GM13977 (cell line): ENCODE measurements at regions not wholly inside any gene's neighbourhood (a gene's known extent, or its start where the extent isn't known, plus 50 kb on each side); places are given as distances from the start of the nearest gene placed in this dataset.

Experiments
- DNase-seq: peaks from one replicate; pipeline ENCODE4 v3.0.0; 2012; ENCODE audit warnings: low spot score
- in situ Hi-C: fragments of 300-500 bp; cut with MboI; formaldehyde crosslinking; loops from one replicate; pipeline ENCODE4 v1.12.0; 2022; ENCODE audit warnings: low sequenced_read_pairs, low pct_unique_long_range_greater_than_20kb, mixed read lengths, inconsistent platforms; ENCODE audit not compliant: unreplicated experiment
- TF ChIP-seq, protein P1 (sequence below): IDR thresholded peaks from 2 replicates; pipeline ENCODE4 v1.5.1; 2012; ENCODE audit warnings: mild to moderate bottlenecking, control low read depth; ENCODE audit not compliant: insufficient read depth; ENCODE audit errors: extremely low read depth, missing control alignments

DNA sequence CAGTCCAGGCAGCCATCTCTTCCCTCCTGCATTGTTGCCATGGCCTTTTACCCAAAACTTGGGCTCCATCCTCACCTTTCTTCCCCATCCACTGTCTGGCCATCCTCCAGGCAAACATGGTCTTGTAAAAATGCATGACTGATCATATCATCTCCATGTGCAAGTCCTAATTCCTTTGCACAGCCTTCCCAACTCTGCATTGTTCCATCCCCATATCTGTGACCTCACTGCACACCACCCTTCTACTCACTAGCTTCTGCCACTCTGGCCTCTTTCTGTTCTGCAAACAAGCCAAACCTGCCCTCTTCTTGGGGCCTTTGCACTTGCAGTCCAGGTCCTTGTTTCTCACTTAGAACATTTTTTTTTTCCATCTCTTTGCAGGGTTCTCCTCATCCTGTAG lies 230.1 kb upstream of the GJB5 start:
- in situ Hi-C loops: no loop called here
- TF ChIP-seq, protein P1, sequence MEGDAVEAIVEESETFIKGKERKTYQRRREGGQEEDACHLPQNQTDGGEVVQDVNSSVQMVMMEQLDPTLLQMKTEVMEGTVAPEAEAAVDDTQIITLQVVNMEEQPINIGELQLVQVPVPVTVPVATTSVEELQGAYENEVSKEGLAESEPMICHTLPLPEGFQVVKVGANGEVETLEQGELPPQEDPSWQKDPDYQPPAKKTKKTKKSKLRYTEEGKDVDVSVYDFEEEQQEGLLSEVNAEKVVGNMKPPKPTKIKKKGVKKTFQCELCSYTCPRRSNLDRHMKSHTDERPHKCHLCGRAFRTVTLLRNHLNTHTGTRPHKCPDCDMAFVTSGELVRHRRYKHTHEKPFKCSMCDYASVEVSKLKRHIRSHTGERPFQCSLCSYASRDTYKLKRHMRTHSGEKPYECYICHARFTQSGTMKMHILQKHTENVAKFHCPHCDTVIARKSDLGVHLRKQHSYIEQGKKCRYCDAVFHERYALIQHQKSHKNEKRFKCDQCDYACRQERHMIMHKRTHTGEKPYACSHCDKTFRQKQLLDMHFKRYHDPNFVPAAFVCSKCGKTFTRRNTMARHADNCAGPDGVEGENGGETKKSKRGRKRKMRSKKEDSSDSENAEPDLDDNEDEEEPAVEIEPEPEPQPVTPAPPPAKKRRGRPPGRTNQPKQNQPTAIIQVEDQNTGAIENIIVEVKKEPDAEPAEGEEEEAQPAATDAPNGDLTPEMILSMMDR: no peak
- no peak for DNase-seq

DNA sequence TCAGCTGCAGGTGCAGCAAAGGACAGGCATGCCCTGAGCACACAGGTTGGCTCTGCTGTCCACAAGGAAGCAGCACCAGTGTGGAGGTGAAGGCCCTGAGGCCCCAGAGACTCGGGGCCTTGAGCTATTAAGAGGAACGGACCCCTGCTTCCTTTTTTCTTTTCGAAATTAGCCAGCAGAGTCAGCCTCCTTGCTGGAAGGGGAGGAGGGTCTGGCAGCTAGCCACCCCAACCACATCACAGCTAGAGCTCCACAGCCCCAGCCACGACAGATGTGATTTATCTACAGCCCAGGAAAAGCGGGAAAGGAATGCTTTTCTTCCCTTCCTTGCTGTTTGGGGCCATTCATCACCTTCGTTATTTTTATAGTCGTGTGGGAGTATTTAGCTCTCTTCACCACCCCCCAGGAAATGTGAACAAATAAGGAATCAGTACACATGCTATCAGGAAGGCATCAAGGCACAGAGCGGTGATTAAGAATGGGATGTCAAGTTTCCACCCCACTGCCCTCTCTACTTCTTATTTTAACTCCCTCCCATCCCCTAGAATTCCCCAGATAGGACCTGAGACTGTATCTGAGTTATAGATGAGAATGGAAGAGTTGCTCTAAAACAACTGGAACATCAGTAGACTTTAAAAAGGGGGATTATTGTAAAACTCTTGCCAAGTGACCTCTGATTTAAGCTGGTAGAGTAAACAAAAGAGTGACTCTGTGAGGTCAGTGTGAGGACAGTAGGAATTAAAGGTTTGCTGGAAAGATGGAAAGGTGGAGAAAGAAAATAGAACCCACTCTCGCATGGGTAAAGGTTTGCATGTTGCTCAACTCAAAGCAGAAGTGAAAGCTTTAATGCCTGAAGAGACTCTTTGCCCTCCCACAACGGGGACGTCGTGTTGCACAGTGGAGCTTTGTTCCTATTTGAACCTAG lies 224.7 kb upstream of the GJB5 start:
- in situ Hi-C loops: no loop called here

DNA sequence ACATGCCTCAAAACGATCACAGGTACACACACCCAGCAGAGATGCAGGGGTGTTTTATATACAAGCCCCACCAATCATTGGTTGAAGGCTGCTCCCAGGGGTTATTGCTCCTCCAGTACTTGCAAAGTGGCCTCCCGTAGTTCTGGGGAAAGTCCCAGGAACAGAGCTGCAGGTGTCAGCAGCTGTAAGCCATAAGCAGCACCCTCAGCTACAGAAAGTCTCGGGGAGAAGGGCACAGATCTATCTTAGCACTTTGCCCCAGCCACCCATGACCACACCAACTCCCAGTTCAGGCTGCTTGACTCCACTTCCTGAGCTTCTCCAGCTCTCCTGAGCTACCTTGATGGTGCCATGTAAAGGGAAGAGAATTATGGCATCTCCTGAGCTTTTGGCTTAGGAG lies 222.7 kb upstream of the GJB5 start:
- TF ChIP-seq, protein P1: no peak
- in situ Hi-C loops: no loop called here
- peak; percentile 42 for DNase-seq

More for the DNA sequence above, 224.7 kb upstream of the GJB5 start:
- TF ChIP-seq, protein P1: no peak
- peak; percentile 40 for DNase-seq

DNA sequence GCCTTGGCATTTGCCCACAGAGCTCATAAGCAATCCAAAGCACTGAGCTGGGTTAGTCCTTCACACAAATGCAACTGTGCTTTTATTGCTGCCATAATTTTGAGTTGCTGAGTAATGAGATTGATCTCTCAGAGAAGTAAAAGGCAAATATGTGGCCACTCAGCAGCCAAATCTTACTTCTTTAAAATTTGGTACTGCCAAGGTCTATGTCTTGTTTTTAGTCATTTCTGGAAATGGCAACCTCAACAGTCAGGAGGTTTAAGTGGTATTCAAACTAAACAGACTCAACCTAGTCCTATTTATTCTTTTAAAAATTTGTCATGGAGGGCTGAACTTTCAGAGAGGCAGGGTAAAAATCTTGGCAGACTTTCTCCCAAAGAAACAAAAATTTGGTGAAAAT lies 216.4 kb upstream of the GJB5 start:
- DNase-seq: no peak
- in situ Hi-C loops: no loop called here
- TF ChIP-seq, protein P1: no peak

DNA sequence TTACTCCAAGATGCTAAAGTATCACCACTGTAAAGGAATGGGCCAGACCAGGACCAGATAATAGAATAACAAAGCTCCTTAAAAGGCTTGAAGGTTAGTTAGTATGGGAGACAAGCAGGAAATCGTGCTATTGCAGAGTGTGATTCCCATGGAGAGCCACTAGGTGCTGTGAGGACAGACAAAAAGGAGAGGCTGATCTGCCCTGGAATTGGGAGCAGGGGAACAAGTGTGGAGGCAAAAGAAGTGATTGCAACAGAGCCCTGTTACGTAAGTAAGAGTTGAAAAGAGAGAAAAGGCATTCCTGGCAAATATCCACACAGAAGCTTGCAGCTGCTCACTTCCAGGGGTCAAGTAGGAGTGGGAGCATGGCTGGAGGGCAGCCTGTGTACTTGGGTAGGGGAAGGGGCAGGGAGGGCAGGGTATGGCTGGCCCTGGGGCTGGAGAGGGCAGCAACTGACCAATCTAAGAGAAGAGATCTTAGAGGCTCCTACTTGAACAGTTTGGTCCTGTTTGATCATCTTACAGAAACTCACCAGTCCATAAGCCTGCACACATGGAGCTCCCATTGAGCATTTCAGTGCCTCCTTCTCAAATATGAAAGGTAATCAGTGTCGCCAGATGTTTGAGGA lies 207.7 kb upstream of the GJB5 start:
- in situ Hi-C loops: no loop called here
- DNase-seq: no peak
- TF ChIP-seq, protein P1: no peak

DNA sequence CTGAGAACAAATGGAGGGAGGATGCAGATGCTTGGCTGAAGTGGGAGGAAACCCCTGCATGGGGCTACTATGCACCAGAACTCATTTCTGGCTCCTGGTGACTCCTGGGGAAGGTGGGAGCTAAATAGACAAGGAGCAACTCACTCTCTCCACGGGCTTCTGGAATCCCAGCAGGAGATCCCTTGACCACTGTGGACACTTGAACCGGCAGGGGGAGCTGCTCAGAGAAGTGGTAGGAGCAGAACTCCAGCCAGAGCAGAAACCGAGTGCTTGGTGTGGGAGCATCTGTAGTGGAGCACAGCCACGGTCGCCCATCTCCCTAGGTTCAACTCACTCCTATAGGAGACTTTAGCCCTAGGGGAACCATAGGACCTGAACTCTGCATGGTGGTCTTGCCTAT lies 205.6 kb upstream of the GJB5 start:
- DNase-seq: no peak
- in situ Hi-C loops: no loop called here
- TF ChIP-seq, protein P1: peak; percentile 33
